Stimulated activated naive CD4-positive, alpha-beta T cell (primary cell): ENCODE measurements at regions not wholly inside any gene's neighbourhood (a gene's known extent, or its start where the extent isn't known, plus 50 kb on each side); places are given as distances from the start of the nearest gene placed in this dataset.

Experiments
- DNase-seq, 6 experiments: peaks; one replicate each; lab custom pipeline; 2025; lab: John Stamatoyannopoulos, UW

GRCh38 chr22:49209452-49210195, 618.0 kb downstream of the BRD1 start:
- DNase-seq, result no peak

- DNase-seq, result no peak
Measured at GRCh38 chr22:49208768-49209252, 618.9 kb downstream of the BRD1 start.

- DNase-seq, result no peak
Measured at GRCh38 chr22:49208004-49208402, 619.7 kb downstream of the BRD1 start.

GRCh38 chr22:49207008-49208003, 620.4 kb downstream of the BRD1 start:
- DNase-seq, result no peak

- DNase-seq, result no peak
Measured at GRCh38 chr22:49206281-49206680, 621.4 kb downstream of the BRD1 start.

GRCh38 chr22:49205483-49205800, 622.2 kb downstream of the BRD1 start:
- no peak for DNase-seq

- no peak for DNase-seq
Measured at GRCh38 chr22:49204599-49205482, 622.8 kb downstream of the BRD1 start.

- no peak for DNase-seq
Measured at GRCh38 chr22:49203859-49204598, 623.6 kb downstream of the BRD1 start.

GRCh38 chr22:49203091-49203858, 624.4 kb downstream of the BRD1 start:
- no peak for DNase-seq

GRCh38 chr22:49202226-49202625, 625.4 kb downstream of the BRD1 start:
- no peak for DNase-seq

- no peak for DNase-seq
Measured at GRCh38 chr22:49201046-49201970, 626.4 kb downstream of the BRD1 start.

- DNase-seq, result no peak
Measured at GRCh38 chr22:49199224-49199623, 628.4 kb downstream of the BRD1 start.

- DNase-seq, result no peak
Measured at GRCh38 chr22:49198705-49199084, 629.0 kb downstream of the BRD1 start.

GRCh38 chr22:49197986-49198704, 629.5 kb downstream of the BRD1 start:
- DNase-seq, result no peak

GRCh38 chr22:49197505-49197904, 630.2 kb downstream of the BRD1 start:
- no peak for DNase-seq

- no peak for DNase-seq
Measured at GRCh38 chr22:49196046-49196511, 631.6 kb downstream of the BRD1 start.

- DNase-seq, result no peak
Measured at GRCh38 chr22:49195636-49196035, 632.0 kb downstream of the BRD1 start.

GRCh38 chr22:49193901-49194465, 633.7 kb downstream of the BRD1 start:
- DNase-seq, result no peak
